ENCODE measurements at regions not wholly inside any gene's neighbourhood (a gene's known extent, or its start where the extent isn't known, plus 50 kb on each side); places are given as distances from the start of the nearest gene placed in this dataset.

DNA sequence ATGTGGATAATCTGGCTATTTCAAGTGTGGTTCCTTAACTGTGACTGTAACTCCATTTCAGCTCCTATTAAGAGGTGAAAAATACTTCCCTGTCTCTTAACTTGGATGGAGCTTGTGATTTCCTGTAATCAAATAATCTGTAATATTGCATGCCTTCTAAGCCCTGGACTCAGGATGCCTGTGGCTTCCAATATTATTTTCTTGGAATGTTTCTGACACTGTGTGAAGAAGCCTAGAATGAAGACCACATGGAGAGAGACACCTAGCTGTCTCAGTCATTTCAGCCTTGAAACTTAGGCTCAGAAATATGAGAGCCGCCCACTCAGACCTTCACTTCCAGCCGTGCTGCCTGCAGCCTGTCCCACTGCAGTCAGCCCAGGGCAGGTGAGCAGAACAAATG lies 544.3 kb downstream of the TRIML1 start:
- TF ChIP-seq, protein P1, sequence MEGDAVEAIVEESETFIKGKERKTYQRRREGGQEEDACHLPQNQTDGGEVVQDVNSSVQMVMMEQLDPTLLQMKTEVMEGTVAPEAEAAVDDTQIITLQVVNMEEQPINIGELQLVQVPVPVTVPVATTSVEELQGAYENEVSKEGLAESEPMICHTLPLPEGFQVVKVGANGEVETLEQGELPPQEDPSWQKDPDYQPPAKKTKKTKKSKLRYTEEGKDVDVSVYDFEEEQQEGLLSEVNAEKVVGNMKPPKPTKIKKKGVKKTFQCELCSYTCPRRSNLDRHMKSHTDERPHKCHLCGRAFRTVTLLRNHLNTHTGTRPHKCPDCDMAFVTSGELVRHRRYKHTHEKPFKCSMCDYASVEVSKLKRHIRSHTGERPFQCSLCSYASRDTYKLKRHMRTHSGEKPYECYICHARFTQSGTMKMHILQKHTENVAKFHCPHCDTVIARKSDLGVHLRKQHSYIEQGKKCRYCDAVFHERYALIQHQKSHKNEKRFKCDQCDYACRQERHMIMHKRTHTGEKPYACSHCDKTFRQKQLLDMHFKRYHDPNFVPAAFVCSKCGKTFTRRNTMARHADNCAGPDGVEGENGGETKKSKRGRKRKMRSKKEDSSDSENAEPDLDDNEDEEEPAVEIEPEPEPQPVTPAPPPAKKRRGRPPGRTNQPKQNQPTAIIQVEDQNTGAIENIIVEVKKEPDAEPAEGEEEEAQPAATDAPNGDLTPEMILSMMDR (IDR thresholded peaks at IDR 0.05): no peak
- no peak for TF ChIP-seq POLR2AphosphoS5 (IDR thresholded peaks at IDR 0.05)
